GM12872 (cell line): ENCODE measurements at regions not wholly inside any gene's neighbourhood (a gene's known extent, or its start where the extent isn't known, plus 50 kb on each side); places are given as distances from the start of the nearest gene placed in this dataset.

Source experiments
- TF ChIP-seq, protein P1 (sequence below): IDR thresholded peaks from 3 replicates; pipeline ENCODE4 v1.5.1; 2011; ENCODE audit warnings: low read depth, mild to moderate bottlenecking, low read length, moderate library complexity; ENCODE audit not compliant: insufficient read depth

DNA sequence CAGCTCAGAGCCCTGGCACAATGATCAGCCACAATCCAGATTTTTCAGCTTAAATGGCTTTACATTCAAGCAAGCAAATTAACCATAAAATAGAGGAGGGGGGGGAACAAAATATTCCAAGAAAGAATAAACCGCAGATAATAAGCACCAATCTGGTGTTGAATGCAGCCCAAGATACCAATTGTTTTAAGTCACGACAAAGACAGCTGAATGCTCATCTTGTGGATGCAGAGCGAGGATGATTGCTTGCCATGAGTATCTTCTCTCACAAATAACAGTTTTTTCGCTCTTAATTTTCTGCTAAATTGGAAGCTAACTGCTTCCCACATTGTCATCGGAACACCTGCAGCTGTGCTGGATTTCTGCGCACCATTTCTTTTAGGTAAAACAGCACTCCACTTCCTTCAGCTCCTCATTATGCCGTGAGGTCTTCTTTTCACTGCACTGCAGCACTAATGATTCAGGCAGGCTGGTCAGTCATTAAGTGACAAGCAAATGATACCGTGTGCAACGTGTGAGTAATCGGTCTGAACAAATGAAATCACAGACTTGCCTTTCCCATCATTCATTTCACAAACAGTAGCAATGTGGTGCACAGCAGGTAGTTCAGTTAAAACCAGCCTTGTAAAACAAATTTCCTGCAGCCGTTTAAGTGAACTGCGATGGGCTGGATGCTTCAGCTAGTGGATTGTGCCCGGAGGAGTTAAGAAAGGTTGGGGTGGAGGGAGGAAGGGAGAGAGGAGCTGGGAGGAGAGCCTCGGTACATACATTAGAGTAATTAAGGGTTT lies 106.4 kb upstream of the CDCA7L start:
- TF ChIP-seq, protein P1, sequence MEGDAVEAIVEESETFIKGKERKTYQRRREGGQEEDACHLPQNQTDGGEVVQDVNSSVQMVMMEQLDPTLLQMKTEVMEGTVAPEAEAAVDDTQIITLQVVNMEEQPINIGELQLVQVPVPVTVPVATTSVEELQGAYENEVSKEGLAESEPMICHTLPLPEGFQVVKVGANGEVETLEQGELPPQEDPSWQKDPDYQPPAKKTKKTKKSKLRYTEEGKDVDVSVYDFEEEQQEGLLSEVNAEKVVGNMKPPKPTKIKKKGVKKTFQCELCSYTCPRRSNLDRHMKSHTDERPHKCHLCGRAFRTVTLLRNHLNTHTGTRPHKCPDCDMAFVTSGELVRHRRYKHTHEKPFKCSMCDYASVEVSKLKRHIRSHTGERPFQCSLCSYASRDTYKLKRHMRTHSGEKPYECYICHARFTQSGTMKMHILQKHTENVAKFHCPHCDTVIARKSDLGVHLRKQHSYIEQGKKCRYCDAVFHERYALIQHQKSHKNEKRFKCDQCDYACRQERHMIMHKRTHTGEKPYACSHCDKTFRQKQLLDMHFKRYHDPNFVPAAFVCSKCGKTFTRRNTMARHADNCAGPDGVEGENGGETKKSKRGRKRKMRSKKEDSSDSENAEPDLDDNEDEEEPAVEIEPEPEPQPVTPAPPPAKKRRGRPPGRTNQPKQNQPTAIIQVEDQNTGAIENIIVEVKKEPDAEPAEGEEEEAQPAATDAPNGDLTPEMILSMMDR = no peak

DNA sequence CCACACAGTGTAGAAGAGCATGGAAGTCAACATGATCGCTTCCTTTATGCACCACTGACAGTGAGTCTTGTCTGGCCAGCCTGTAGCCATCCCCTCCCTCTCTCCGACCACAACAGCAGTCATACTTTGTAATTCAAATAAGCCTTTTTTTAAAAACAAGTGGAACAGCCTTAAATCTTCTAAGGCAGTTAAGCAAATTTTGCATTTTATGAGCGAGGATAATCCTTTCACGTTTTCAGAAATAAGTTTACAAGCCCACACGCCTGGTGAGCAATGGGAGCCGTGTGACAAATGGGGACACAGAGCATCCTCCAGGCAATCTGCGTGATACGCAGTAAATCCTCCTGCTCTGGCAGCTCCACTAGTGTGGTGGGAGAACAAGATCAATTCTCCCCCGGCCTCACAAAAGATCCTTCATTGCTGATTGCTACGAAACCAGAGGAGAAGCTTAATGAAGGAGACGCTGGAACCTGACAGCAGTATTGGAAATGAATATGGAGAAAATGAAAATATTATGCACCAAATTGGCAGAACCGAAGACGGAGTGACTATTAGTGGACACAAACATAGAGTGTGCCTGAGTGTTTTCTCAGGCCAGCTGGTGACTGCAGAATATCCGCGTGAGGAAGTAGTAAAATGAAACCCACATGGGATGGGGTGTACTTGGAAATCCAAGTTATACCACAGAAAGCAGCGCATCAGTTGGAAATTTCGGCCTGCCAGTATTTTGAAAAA lies 104.2 kb upstream of the CDCA7L start:
- TF ChIP-seq, protein P1 = no peak

GRCh38 chr7:22043367-22043766 lies 97.7 kb upstream of the CDCA7L start:
- TF ChIP-seq, protein P1 = no peak

DNA sequence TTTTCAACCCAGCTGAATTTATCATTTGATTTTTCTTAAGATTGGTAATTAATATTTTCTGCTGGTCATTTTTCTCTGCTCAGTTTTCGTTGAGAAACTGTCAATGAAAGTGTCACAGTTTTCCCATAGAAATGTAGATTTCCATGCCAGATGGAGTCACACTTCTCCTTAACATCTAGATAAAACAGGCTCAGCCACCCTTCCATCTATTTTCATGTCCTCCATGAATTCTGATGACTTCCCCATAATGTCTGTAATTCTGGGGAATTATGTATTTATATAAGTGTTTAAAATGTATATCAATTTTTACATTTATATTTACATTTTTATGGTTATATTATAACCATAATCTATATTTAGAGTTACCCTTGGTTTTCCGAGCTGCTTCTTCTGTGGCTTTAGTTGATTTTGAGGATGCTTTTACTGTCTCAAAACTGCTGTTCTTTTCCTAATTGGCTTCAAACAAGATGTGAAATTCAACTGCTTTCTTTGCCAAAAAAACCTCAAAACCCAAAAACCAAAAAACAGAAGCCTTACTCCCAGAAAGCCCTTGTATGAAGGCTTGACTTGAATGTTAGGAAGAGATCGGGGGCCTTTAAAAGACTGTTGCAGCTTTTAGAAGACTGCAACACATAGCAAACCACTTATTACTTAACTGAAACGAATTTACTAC lies 95.4 kb upstream of the CDCA7L start:
- TF ChIP-seq, protein P1 = no peak

GRCh38 chr7:22039670-22040069 lies 94.0 kb upstream of the CDCA7L start:
- TF ChIP-seq, protein P1 = no peak

- TF ChIP-seq, protein P1 = no peak
Measured at GRCh38 chr7:22027475-22027874, 81.8 kb upstream of the CDCA7L start.

GRCh38 chr7:22025983-22026382 lies 80.3 kb upstream of the CDCA7L start:
- TF ChIP-seq, protein P1 = no peak
